HepG2 (cell line): ENCODE measurements at regions not wholly inside any gene's neighbourhood (a gene's known extent, or its start where the extent isn't known, plus 50 kb on each side); places are given as distances from the start of the nearest gene placed in this dataset.
A peak's percentile ranks its signal among the peaks of the same experiment; 100 is the strongest.

ENCODE experiments used
- ATAC-seq: fragments of 200-7000 bp; cut with Tn5 transposase; 3 replicates; pipeline ENCODE4 v1.9.1; 2020; ENCODE audit warnings: mild to moderate bottlenecking, moderate library complexity
- BruUV-seq: library from RNA; stranded (reverse); fragments of 400-500 nt; replicated peaks from 2 replicates; lab custom pipeline; 2021; lab: Mats Ljungman, UMichigan
- CTCF ChIA-PET: fragments of 300-600 bp; formaldehyde crosslinking; extraction: SDS; loops from one replicate; lab custom pipeline; 2021; ENCODE audit warnings: low total read pairs, inconsistent platforms, low intra/inter-chr PET ratio; lab: Yijun Ruan, JAX
- POLR2A ChIA-PET: fragments of 350-600 bp; sonication (Branson Sonifier 250); formaldehyde crosslinking; loops from one replicate; lab custom pipeline; 2020; ENCODE audit warnings: antibody characterized with exemption, inconsistent platforms; lab: Yijun Ruan, JAX
- DNase-seq: peaks from one replicate; pipeline ENCODE4 v3.0.0-alpha.2; 2015; ENCODE audit warnings: low spot score
- FAIRE-seq: peaks from 3 replicates; lab custom pipeline; 2011; peaks lifted over from hg19 to GRCh38; lab: Jason Lieb, UNC
- H2AFZ ChIP-seq: one replicate; pipeline ENCODE4 v1.6.1; 2011; ENCODE audit warnings: low read length, inconsistent platforms
- H3K27ac ChIP-seq: fragments of 300-600 bp; 3 replicates; pipeline ENCODE4 v1.8.0; 2011; ENCODE audit warnings: mixed run types, mild to moderate bottlenecking, mixed read lengths, low read length, inconsistent platforms; ENCODE audit not compliant: insufficient read depth; ENCODE audit errors: extremely low read length
- H3K27me3 ChIP-seq, 2 experiments: fragments of 200-600 bp in 1 of 2; 2 replicates in 1 of 2; 3 replicates in 1 of 2; pipeline versions ENCODE4 v1.6.0 to v1.8.0; 2011; ENCODE audit warnings: low read length in 2 of 2, mild to moderate bottlenecking in 2 of 2, moderate library complexity in 2 of 2, inconsistent platforms in 1 of 2; ENCODE audit not compliant: insufficient read depth in 2 of 2, control insufficient read depth in 1 of 2
- H3K36me3 ChIP-seq, 2 experiments: fragments of 200-600 bp in 1 of 2; replicated peaks in 1 of 2; 2 replicates in 1 of 2; 3 replicates in 1 of 2; pipeline versions ENCODE4 v1.5.1 to v1.8.0; 2011; ENCODE audit warnings: low read length in 2 of 2, inconsistent platforms in 1 of 2; ENCODE audit not compliant: insufficient read depth in 2 of 2, control insufficient read depth in 1 of 2
- H3K4me1 ChIP-seq: 2 replicates; pipeline ENCODE4 v1.5.1; 2012; ENCODE audit warnings: low read length, inconsistent platforms; ENCODE audit not compliant: insufficient read depth
- H3K4me2 ChIP-seq: 2 replicates; pipeline ENCODE4 v1.6.0; 2011; ENCODE audit warnings: low read depth, low read length, inconsistent platforms
- H3K4me3 ChIP-seq, 3 experiments: fragments of 200-600 bp in 1 of 3; sonication (generic), shearing (Covaris generic) in 1 of 3; replicated peaks in 1 of 3; 2 replicates each; pipeline ENCODE4 v1.5.1; 2011 to 2016; ENCODE audit warnings: low read length in 3 of 3, inconsistent platforms in 2 of 3, low read depth in 2 of 3, mild to moderate bottlenecking in 2 of 3, control low read depth in 1 of 3, mixed read lengths in 1 of 3; ENCODE audit not compliant: insufficient read depth in 1 of 3
- H3K79me2 ChIP-seq: one replicate; pipeline ENCODE4 v1.6.1; 2011; ENCODE audit warnings: low read length, inconsistent platforms; ENCODE audit not compliant: insufficient read depth
- H3K9ac ChIP-seq: 2 replicates; pipeline ENCODE4 v1.6.0; 2011; ENCODE audit warnings: mild to moderate bottlenecking, low read depth, low read length, inconsistent platforms; ENCODE audit not compliant: insufficient read depth
- H3K9me3 ChIP-seq: 2 replicates; pipeline ENCODE4 v1.5.1; 2012; ENCODE audit warnings: mild to moderate bottlenecking, low read length
- H4K20me1 ChIP-seq: 2 replicates; pipeline ENCODE4 v1.6.0; 2011; ENCODE audit warnings: inconsistent platforms, mild to moderate bottlenecking, low read length, moderate library complexity; ENCODE audit not compliant: insufficient read depth
- EEA1 ChIP-seq: sonication (generic); formaldehyde crosslinking; IDR thresholded peaks from 2 replicates; pipeline ENCODE4 v1.5.1; 2020; ENCODE audit warnings: mild to moderate bottlenecking, missing genetic modification reagents, borderline replicate concordance
- FOXA3 ChIP-seq: IDR thresholded peaks from 2 replicates; pipeline ENCODE4 v1.6.1; 2016; ENCODE audit warnings: missing genetic modification reagents, missing compliant biosample characterization
- HES4 ChIP-seq: sonication (generic); formaldehyde crosslinking; IDR thresholded peaks from 2 replicates; pipeline ENCODE4 v1.9.0; 2021; ENCODE audit warnings: mild to moderate bottlenecking, missing genetic modification reagents, borderline replicate concordance
- MXD1 ChIP-seq: sonication (generic); formaldehyde crosslinking; IDR thresholded peaks from 2 replicates; pipeline ENCODE4 v1.4.0; 2020; ENCODE audit warnings: mild to moderate bottlenecking, missing genetic modification reagents
- PITX1 ChIP-seq: sonication (generic); formaldehyde crosslinking; IDR thresholded peaks from 2 replicates; pipeline ENCODE4 v1.5.1; 2020; ENCODE audit warnings: mild to moderate bottlenecking, missing genetic modification reagents
- POLR2AphosphoS2 ChIP-seq: IDR thresholded peaks from 2 replicates; pipeline ENCODE4 v1.6.1; 2011; ENCODE audit warnings: low read depth, low read length, improper control_type of control experiment
- RARG ChIP-seq: sonication (generic); formaldehyde crosslinking; IDR thresholded peaks from 2 replicates; pipeline ENCODE4 v1.4.0; 2020; ENCODE audit warnings: low read depth, mild to moderate bottlenecking, missing genetic modification reagents
- REXO4 ChIP-seq: sonication (generic); formaldehyde crosslinking; IDR thresholded peaks from 2 replicates; pipeline ENCODE4 v1.8.0; 2022; ENCODE audit warnings: missing genetic modification reagents, mild to moderate bottlenecking, borderline replicate concordance
- SMARCE1 ChIP-seq: fragments of 450-650 bp; IDR thresholded peaks from 2 replicates; pipeline ENCODE4 v1.6.1; 2017; ENCODE audit warnings: borderline replicate concordance
- ZMYM2 ChIP-seq: sonication (generic); formaldehyde crosslinking; IDR thresholded peaks from 2 replicates; pipeline ENCODE4 v1.8.0; 2022; ENCODE audit warnings: mild to moderate bottlenecking, missing genetic modification reagents
- ZNF10 ChIP-seq: sonication (generic); formaldehyde crosslinking; IDR thresholded peaks from 2 replicates; pipeline ENCODE4 v1.4.0; 2020; ENCODE audit warnings: mild to moderate bottlenecking, low read depth, missing genetic modification reagents, borderline replicate concordance
- ZNF768 ChIP-seq: sonication (generic); formaldehyde crosslinking; IDR thresholded peaks from 2 replicates; pipeline ENCODE4 v1.4.0; 2020; ENCODE audit warnings: missing genetic modification reagents
- ZNF792 ChIP-seq: IDR thresholded peaks from 2 replicates; pipeline ENCODE4 v1.6.1; 2016
- WGBS: methylation state at CpG from one replicate; pipeline ENCODE4 v1.1.6; 2017; ENCODE audit warnings: low lambda C conversion rate; 5-methylcytosine and 5-hydroxymethylcytosine counted together
- in situ Hi-C: cut with HindIII; loops from 2 replicates; pipeline ENCODE4 v1.10.0; 2017; ENCODE audit warnings: low pct_unique_long_range_greater_than_20kb; ENCODE audit not compliant: extremely low pct_ligation_motif_present
- intact Hi-C: fragments of 100-400 bp; cut with micrococcal nuclease; formaldehyde crosslinking; loops from one replicate; pipeline ENCODE4 v1.10.0; 2022; ENCODE audit not compliant: unreplicated experiment
- TF ChIP-seq, protein P1 (sequence below): sonication (generic); formaldehyde crosslinking; IDR thresholded peaks from 2 replicates; pipeline ENCODE4 v1.4.0; 2020; ENCODE audit warnings: missing genetic modification reagents
- TF ChIP-seq, protein P2 (sequence below): sonication (generic); formaldehyde crosslinking; IDR thresholded peaks from 2 replicates; pipeline ENCODE4 v1.5.1; 2020; ENCODE audit warnings: mild to moderate bottlenecking, missing genetic modification reagents, moderate library complexity

DNA sequence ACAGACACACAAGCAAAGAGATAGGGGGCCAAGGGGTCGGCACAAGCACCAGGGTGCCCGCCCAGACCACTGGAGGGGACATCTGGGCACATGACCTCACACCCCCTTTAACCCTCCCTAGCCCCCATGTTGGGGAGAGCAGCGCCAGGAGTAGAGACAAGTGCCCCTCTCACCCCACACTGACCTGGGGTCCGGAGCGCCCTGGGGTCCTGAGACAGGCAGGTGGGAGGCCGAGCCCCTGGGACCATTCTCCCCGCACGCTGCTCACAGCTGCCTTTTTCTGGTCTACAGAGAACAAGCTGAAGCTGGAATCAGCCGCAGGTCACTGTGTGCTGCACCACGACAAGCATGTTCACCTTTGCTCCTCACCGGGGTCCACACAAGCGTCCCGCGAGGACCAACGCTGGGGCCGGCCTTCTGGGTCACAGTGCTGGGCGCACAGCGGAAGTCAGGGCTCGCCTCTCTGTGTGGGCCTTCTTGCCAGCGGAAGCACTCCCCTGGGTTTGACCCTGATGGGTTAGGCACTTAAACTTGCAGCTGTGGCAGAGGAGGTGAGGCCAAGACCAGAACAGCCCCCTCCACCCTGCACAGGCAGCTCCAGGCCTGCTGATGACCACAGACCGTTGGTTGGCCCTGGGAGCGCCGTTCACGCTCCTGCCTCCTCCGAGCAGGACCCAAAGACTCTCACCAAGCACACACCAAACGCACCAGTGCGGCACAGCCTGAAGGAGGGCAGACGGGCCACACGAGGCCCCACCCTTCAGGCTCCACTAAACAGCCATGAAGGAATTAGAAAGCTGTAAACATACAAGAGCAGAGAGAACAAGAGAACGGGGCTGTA lies 275.3 kb downstream of the EIPR1 start:
- ChIA-PET POLR2A (no interaction called here), CTCF (no interaction called here)
- WGBS: 36% methylated on average over 20 of the region's 30 CpGs
- Histone ChIP-seq H3K4me3 (no peak overlapping the region), H3K27me3 (peaks cover 2 to 11% of the 10 kb centered on the region in 2 experiments; a peak in 3 of 5 replicates), H3K4me2 (no peak overlapping the region), H3K4me1 (no peaks in the 10 kb centered on the region), H3K79me2 (no peaks in the 10 kb centered on the region), H3K27ac (no peak overlapping the region), H2AFZ (no peak overlapping the region), H4K20me1 (no peaks in the 10 kb centered on the region), H3K36me3 (no peaks in the 10 kb centered on the region), H3K9ac (no peak overlapping the region), H3K9me3 (no peaks in the 10 kb centered on the region)
- no TSS peak for BruUV-seq
- in situ Hi-C loops (no loop called here), intact Hi-C loops (no loop called here)
- FAIRE-seq (no peak), ATAC-seq (peak; percentile 46), DNase-seq (no peak)
- TF ChIP-seq ZNF10 (CRISPR knock-in tag) (no peak), ZMYM2 (CRISPR knock-in tag) (no peak), RARG (CRISPR knock-in tag) (no peak), FOXA3 (CRISPR knock-in tag) (no peak), POLR2AphosphoS2 (no peak), ZNF792 (no peak), HES4 (no peak), REXO4 (no peak), PITX1 (CRISPR knock-in tag) (no peak), MXD1 (no peak), SMARCE1 (no peak), ZNF768 (CRISPR knock-in tag) (0 out of 2 replicates have a peak, but pooled peaks have one; percentile 36), EEA1 (CRISPR knock-in tag) (no peak)
- TF ChIP-seq, protein P1, sequence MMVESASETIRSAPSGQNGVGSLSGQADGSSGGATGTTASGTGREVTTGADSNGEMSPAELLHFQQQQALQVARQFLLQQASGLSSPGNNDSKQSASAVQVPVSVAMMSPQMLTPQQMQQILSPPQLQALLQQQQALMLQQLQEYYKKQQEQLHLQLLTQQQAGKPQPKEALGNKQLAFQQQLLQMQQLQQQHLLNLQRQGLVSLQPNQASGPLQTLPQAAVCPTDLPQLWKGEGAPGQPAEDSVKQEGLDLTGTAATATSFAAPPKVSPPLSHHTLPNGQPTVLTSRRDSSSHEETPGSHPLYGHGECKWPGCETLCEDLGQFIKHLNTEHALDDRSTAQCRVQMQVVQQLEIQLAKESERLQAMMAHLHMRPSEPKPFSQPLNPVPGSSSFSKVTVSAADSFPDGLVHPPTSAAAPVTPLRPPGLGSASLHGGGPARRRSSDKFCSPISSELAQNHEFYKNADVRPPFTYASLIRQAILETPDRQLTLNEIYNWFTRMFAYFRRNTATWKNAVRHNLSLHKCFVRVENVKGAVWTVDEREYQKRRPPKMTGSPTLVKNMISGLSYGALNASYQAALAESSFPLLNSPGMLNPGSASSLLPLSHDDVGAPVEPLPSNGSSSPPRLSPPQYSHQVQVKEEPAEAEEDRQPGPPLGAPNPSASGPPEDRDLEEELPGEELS (CRISPR knock-in tag): no peak
- TF ChIP-seq, protein P2, sequence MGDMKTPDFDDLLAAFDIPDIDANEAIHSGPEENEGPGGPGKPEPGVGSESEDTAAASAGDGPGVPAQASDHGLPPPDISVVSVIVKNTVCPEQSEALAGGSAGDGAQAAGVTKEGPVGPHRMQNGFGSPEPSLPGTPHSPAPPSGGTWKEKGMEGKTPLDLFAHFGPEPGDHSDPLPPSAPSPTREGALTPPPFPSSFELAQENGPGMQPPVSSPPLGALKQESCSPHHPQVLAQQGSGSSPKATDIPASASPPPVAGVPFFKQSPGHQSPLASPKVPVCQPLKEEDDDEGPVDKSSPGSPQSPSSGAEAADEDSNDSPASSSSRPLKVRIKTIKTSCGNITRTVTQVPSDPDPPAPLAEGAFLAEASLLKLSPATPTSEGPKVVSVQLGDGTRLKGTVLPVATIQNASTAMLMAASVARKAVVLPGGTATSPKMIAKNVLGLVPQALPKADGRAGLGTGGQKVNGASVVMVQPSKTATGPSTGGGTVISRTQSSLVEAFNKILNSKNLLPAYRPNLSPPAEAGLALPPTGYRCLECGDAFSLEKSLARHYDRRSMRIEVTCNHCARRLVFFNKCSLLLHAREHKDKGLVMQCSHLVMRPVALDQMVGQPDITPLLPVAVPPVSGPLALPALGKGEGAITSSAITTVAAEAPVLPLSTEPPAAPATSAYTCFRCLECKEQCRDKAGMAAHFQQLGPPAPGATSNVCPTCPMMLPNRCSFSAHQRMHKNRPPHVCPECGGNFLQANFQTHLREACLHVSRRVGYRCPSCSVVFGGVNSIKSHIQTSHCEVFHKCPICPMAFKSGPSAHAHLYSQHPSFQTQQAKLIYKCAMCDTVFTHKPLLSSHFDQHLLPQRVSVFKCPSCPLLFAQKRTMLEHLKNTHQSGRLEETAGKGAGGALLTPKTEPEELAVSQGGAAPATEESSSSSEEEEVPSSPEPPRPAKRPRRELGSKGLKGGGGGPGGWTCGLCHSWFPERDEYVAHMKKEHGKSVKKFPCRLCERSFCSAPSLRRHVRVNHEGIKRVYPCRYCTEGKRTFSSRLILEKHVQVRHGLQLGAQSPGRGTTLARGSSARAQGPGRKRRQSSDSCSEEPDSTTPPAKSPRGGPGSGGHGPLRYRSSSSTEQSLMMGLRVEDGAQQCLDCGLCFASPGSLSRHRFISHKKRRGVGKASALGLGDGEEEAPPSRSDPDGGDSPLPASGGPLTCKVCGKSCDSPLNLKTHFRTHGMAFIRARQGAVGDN: peak; percentile 6; the same call in 1 of the 2 replicates
